Activated CD8-positive, alpha-beta memory T cell treated with anti-CD3 and anti-CD28 coated beads for 1 hour (primary cell): ENCODE measurements at regions not wholly inside any gene's neighbourhood (a gene's known extent, or its start where the extent isn't known, plus 50 kb on each side); places are given as distances from the start of the nearest gene placed in this dataset.

Experiments used
- DNase-seq, 2 donors: peaks; one replicate each; pipeline ENCODE4 v3.0.0-alpha.2; 2020; ENCODE audit warnings: low read depth in 1 of 2; ENCODE audit errors: extremely low read depth in 1 of 2

DNA sequence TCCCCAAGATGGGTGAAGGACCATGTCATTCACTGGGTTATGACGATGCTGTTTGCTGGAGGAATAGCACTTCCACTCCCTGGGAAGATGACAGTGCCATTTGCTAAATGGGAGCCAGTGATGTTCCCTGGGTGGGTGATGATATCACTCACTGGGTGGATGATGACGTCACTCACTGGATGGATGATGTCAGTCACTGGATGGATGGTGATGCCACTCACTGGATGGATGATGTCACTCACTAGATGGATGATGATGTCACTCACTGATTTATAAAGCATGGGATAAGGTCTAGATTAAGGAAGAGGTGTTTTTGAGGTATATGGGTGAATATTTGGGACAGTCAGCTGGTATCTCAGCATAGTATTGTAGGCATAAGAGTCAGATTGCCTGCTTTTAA, 457.2 kb downstream of the AJAP1 start:
- DNase-seq: no peak

DNA sequence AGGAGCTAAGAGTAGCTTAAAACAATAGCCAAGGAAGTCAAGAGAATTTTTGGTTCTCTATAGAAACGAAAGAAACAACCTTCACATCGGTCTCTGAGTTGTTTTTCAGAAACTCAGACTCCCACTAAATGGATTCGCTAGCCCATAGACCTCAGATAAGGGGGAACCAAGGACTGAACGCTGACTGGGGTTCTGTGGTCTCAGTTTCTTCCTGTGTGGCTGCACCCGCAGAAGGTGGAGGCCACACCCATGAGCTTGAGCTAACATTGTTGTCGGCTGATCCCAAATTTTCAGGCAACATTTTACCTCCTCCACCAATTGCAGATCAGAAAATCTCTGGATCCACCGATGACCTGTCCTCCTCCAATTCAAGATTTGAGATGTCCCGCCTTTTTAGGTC, 456.1 kb downstream of the AJAP1 start:
- DNase-seq: no peak

DNA sequence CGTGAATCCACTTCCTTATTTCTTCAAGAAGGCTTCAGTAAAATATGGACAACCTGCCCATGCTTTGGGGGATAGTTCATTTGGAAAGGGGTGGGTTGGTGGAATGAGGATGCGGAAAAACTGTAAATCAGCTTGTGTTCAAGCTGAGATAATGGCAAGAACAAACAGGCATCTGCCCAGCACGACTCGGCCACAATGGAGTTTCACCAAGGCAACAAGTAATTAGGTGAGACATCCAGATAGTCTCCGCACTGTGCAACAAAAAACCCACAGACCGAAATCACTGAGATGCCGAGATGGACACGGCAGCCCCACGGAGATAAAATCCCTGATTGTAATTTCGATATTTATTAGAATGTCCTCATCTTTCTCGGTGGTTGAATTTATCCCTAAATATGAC, 455.2 kb downstream of the AJAP1 start:
- no peak for DNase-seq

DNA sequence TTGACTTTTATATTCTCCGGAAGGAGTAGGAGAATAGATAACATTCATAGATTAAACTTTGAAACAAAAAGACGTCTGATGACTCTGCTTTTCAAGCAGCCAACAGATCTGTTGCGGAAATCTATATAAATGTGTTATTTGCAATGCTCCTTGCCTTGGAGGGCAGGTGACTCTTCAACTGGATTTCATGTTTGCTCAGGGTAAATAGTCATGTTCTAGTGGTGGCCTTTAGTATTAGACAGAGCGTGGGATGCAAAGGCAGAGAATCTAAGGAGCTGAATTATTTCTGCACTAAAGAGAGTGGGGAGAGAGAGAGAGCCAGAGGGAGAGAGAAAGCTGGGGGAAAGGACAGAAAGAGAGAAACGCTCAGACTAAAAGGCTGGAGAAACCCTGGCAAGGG, 454.3 kb downstream of the AJAP1 start:
- DNase-seq: no peak

DNA sequence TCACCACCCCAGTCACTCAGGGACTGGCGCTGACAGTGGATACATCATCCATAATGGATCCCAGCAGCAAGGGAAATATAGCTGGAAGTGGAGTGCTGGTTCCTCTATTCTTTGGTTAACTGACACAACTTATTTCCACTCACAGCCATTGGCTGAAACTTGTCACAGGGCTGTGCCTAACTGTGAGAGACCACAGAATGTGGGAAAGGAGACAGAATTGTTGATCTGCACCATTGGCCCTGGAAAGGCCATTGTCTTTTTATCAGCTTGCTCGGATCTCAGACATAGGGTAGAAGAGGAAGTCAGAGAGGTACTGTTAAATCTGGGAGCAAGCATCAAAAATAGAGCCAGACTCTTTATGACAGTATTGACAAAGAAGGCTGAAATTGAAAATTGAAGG, 451.3 kb downstream of the AJAP1 start:
- DNase-seq: no peak

DNA sequence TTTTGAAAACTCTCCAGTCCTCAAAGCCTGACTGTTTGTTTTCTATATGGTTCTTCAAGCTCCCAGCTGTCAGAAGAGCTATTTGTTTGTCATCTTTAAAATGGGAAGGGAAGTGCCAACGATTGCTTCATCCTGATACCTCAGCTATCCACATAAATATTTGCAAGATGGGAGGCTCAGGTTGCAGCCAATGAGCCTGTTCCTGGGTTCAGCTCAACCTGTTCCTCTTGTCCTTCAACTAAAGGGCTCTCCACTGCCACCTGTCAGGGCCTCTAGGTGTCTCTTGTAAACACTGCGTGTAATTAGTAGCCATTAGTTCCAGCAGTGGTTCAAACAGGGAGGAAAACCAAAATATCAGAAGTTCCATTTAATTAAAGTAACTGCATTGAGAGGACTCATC, 445.1 kb downstream of the AJAP1 start:
- no peak for DNase-seq

DNA sequence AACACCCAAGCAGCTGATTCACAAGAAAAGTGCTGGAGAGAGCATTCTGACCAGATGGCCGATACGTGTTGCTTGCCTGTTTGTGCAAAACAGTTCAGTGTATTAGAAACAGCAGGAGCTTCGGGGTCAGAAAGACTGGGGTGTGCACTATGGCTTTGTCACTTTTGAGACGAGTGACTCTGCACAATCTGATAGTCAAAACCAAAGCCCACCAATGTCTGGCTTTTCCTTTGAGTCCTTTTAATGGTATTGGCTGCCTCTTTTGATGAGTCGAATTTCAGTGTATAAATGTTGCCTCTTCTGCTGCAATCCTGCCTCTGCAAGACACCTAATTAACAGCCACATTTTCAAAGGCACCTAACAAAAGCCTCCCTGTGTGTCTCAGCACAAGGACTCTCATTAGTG, 444.6 kb downstream of the AJAP1 start:
- no peak for DNase-seq

DNA sequence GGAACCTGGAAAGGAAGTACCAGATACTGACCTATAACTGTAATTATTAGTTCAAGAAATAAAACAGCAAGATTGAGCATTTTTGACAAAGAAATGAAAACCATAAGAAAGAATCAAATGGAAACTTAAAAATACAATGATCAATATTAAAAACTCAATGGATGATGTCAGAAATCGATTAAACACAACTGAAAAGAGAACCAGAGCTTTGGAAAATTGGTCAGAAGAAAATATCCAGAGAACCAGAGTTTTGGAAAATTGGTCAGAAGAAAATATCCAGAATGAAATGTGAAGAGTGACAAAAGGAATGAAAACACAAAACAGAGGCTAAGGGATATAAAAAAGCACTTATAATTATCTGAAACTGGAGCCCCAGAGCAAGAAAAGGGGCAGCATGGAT, 438.6 kb downstream of the AJAP1 start:
- no peak for DNase-seq

DNA sequence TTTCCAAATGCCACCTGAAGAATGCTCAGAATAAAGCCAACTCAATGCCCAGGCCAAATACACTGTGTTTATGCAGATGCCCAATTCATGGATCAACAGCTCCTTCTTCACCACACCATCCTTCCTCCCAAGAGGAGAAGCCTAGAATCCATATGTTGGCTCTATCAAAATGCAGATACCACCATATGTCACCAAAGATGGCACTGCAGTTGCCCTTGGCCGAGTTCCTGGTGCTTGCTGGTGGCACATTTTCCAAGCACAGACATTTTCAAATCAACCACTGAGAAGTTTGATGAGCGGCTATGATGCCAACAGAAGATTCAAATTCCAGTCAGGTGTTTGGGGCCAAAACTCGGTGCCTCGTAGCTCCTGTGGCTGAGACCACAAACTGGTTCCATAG, 430.3 kb downstream of the AJAP1 start:
- no peak for DNase-seq

DNA sequence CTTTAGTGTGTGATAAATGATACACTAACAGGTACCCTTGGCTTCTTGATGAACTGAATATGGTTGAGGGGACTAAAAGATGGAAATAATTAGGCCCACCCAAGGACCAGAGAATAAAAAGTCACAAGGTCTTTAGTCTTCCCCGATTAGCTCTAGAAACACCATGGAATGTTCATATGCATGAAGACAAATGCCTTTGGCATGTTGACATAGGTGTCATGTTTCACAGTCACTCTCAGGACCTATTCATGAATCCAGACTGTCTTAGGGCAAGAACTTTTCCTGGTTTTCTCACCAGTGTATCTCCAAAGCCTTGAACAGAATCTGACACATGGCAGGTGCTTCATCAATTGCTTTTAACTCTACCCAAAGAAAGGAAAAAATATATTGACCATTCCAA, 412.8 kb downstream of the AJAP1 start:
- no peak for DNase-seq

DNA sequence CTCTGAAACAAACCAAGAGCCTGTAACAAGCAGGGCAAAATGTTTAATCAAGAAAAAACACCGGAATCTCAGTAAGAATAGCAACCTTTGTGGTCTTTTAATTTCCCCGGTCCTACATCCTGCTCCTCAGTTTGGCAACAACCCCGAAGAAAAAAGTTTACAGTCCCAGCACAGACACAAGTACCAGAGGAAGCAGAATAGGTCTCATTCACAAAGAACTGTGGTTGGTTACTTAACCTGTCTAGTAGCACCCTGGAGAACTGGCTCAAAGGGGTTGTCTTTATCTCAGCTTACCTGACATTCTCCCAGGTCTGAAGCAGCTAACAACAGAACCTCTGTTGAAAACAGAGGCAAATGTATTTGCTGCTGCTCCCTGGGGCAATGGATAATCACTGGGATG, 399.3 kb downstream of the AJAP1 start:
- no peak for DNase-seq

DNA sequence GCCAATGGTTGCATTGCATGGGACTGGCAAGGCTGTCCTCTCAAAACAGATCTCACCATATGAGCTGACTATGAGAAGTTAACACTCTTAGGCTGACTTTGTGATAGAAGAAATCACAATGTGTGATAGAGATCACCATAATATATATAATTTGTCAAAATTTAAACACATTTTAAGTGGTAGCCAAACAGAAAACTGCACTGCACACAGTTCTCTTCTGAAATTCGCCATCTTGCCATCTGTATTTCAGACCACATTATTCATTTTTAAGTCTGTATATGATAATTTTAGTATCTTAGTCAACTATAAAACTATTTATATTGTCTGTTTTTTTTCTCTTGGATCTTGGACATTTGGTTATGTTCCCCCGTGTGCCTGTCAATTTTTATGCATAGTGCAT, 374.7 kb downstream of the AJAP1 start:
- no peak for DNase-seq

DNA sequence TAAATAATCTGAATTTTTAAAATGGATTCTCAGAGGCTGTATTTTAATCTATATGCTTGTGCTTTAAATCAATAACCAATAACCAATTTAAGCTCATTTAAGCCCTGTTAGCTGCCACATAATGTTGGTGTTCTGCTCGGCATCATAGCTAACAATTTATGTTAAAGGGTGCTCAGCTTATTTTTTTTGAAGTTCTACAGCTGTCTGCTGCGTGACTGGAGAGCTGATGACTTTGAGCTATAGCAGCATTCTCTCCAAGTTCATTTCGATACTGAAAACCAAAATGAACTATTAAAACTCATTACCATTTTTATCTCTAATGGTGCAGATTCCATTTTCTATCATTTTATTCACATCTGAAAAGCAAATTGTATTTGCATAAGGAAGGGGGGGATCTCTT, 357.8 kb downstream of the AJAP1 start:
- no peak for DNase-seq

DNA sequence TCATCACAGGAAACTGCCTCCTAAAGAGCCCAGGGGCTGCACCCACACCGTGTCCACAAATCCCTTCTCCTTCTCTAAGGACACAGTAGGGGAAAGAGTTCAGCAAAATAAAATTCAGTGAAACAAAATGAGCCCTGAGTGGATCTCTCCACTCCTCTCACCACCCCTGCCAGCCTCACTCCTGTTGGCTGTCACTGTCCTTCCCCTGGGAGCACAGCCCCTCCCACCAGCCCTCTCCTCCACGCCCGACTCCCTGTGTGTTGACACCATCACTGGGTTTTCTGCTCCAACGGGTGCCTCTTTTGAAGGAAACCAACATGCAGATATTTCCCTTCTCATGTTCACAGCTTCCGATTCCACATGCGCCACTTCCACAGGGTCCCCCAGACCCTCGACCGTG, 356.2 kb downstream of the AJAP1 start:
- DNase-seq: no peak

DNA sequence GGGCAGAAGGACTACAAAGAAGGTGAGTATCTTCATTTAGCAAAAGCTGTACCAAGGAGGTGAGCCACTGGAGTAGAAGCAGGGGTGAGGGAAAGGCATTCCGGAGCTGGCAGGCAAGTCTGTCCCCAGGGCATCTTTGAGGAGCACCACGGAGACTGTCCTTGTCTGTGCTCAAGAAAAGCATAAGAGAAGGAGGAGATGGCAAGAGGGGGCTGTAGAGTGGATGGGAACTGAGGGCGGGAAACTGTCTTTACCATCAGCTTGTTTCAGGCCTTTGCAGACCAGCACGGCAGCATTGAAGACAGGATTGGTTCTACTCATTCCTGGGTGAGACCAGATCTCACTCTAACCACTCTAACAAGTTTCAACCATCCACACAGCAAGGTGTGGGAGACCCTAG, 355.8 kb downstream of the AJAP1 start:
- no peak for DNase-seq

DNA sequence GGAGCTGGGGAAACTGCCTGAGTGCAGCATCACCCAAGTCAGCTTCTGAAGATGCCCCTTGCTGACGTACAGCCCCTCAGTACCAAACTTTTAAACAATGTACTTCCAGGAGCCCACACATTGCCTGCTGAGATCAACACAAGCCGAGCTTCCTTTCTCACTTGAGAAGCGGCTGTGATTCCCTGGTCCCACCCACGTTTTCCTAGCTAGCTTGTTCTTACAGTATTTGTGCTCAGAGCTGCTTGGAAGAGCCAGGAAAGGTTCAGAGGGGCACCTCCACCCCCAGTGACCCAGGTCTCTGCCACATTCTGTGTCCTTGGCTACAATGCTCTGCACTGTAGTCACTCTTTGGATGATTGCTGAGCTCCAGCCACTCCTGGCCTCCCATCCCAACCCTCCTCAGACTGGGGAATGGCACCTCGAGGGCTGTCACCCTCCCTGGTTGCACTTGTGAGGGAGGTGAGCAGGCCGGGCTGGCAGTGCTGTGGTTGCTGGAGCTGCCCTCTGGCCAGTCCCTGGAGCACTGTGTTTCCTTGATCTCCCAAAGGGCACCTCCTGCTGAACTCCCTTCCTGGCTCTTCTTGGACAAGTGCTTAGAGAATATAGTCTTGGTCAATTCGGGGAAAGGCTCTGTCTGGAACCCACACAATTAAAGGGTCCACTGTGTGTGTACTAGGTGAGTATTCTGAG, 355.1 kb downstream of the AJAP1 start:
- DNase-seq: no peak

DNA sequence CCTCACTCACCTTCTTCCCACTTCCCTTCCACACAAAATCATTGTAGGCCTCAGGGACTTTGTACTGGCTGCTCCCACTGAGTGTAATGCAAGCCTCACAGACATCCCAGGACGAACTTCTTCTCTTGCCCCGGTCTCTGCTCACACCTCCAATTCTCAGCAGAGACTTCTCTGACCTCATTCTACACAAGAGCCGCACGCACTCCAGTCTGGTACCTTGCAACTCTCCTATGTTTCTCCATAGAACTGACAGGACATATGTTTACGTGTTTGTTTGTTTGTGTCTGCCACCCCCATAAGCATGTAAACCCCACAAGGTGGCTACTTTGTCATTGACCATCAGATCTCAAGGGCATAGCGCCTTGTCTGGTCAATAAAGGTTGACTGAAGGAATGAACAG, 350.8 kb downstream of the AJAP1 start:
- DNase-seq: no peak

DNA sequence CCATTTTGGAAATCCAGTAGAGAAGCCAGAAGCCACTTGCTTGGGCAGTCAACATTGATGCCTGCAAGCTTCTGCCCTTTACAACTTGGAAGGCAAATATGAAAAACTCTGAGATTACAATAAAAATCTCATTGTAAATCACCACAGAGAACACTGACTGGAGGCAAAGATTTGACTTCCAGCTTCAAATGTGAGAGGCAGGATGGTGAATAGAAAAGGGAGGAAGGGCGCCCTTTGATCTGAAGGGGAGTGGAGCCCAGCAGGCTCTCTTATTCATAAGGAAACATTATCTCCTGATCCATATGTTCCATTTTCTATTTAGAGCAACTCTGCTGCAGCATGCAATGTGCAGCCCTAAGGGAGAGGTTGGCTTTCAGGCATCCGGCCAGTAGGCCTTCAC, 348.3 kb downstream of the AJAP1 start:
- no peak for DNase-seq

DNA sequence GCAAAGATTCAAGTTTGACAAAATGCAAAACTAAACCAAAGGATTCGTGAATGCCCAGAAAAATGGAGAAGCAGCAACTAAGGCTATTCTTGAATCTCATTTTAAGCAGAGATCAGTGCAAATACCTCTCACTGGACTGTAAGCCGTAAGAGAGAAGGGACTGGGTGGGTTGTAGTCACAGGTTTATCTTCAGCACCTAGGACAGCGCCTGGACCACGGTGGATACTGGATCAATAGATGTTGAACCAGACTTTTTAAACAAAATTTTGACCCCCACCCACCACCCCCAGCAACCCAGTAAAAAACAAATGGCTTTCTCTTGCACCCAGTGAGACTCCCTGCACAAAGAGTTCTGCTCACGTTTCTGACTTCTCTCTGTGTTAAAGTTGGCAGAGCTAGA, 347.1 kb downstream of the AJAP1 start:
- no peak for DNase-seq

DNA sequence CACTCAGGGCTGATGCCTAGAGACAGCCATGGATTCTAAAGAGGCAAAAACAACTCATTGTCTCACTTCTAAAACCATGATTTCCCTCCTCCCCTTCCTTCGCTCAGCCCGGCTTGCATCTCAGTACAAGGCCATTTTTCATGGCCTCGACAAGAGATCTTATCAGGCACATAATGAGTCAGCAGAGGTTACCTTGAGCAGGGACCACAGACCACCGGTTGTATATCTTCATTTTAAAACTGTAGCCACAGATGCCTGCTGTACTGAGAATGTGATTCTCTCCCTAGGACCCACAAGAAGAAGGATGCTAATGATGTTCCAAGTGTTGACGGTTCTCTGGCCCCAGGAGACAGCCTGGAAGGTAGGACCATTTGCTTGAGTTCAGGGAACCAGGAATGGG, 331.9 kb downstream of the AJAP1 start:
- no peak for DNase-seq

DNA sequence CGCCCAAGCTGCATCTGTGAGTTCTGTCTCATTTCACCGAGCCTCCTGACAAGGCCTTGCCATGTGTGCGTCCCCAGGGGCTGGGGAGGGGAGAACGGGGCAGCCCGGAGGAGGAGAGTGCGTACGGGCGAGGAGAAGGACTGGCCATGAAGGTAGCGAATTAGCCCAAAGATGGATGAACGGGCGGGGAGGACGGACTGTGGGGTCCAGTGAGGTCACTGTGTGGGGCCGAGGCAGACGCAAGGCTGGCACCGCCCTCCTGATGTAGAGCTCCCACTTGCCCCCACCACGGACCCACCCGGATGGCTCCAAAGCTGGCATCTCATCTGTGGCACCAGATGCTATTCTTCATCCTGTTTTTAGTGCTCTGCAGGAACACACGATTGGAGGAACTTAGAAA, 330.4 kb downstream of the AJAP1 start:
- no peak for DNase-seq

DNA sequence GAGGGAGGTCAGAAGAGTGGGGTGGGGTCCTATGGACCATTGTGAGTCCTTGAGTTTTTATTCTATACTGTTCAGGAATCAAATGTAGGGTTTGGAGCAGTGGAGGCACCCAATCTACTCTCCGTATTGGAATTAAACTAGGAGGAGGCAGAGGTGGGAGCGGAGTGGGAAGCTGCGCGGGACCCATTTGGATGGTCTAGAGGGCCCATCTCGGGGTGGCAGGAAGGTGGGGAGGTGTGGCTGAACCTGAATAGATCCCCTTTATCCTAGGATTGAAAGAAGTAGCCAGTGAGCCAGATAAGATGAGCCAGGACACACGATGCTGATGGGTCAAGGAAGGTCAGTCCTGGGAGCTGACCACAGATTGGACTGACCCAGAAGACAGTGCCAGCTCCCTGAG, 325.8 kb downstream of the AJAP1 start:
- DNase-seq: no peak

DNA sequence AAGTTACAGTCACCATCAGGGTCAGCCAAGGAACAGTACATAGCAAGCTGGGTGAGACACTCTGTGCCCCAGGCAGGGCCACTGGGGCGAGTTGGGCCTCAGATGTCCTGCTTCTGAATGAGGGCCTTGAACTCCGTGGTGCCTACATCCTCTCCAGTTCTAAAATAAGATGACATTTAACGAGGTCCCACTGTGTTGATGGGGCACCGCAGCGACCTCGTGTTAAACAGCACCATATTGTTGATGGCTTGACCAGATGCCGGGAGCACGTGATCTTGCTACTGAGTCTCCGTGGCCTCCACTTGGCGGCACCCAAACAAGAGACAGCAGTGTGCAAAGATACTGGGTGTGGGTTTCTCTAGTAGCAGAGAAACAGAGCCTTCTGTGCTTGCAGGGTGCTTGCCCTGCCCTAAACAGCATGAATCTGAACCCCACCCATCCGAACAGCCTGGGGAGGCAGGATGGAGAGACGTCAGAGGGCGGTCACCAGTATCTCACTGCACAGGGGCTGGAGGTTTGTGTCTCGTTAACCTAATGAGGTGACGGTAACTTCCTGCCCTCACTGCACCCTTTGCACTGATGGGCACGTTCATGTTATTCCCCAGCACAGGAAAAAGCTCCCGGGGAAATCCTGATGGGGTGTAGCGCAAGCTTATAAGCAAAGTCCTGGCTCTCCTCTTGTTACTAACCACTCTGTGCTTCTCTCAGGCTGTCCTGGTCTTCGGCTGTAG, 324.4 kb downstream of the AJAP1 start:
- no peak for DNase-seq
